SK-MEL-5 (cell line): ENCODE measurements at regions not wholly inside any gene's neighbourhood (a gene's known extent, or its start where the extent isn't known, plus 50 kb on each side); places are given as distances from the start of the nearest gene placed in this dataset.
"Not testable (repeated sequence)": the region's sequence is repeated elsewhere in the genome, so short reads cannot be mapped to it uniquely, and the experiment has no call there.

Source experiments
- DNase-seq: peaks from one replicate; pipeline ENCODE4 v3.0.0-alpha.2; 2016; ENCODE audit warnings: low read depth, low spot score
- in situ Hi-C: cut with HindIII; loops from 2 replicates; pipeline ENCODE4 v1.10.0; 2016; ENCODE audit warnings: low sequenced_read_pairs, high pct_unique_total_duplicates, low pct_unique_long_range_greater_than_20kb

GRCh38 chr13:107822006-107822405 lies 393.3 kb downstream of the LIG4 start:
- in situ Hi-C loops: no loop called here
- DNase-seq: no peak

GRCh38 chr13:107821492-107821891 lies 393.8 kb downstream of the LIG4 start:
- no peak for DNase-seq
- in situ Hi-C loops: no loop called here

GRCh38 chr13:107819071-107819470 lies 396.3 kb downstream of the LIG4 start:
- no peak for DNase-seq
- in situ Hi-C loops: no loop called here

- DNase-seq: no peak
- in situ Hi-C loops: no loop called here
Observed at GRCh38 chr13:107817647-107818287, 397.6 kb downstream of the LIG4 start.

- no peak for DNase-seq
- in situ Hi-C loops: no loop called here
Observed at GRCh38 chr13:107812014-107812412, 403.3 kb downstream of the LIG4 start.

- in situ Hi-C loops: no loop called here
- DNase-seq: no peak
Observed at GRCh38 chr13:107811233-107812013, 403.9 kb downstream of the LIG4 start.

GRCh38 chr13:107809125-107809524 lies 406.2 kb downstream of the LIG4 start:
- in situ Hi-C loops: no loop called here

GRCh38 chr13:107808389-107808788 lies 406.9 kb downstream of the LIG4 start:
- in situ Hi-C loops: no loop called here
- DNase-seq: no peak

More at GRCh38 chr13:107809125-107809524, 406.2 kb downstream of the LIG4 start:
- no peak for DNase-seq

- in situ Hi-C loops: no loop called here
- DNase-seq: no peak
Observed at GRCh38 chr13:107807306-107808073, 407.8 kb downstream of the LIG4 start.

- no peak for DNase-seq
- in situ Hi-C loops: no loop called here
Observed at GRCh38 chr13:107806726-107807125, 408.6 kb downstream of the LIG4 start.

- DNase-seq: no peak
- in situ Hi-C loops: no loop called here
Observed at GRCh38 chr13:107803822-107804495, 411.4 kb downstream of the LIG4 start.

- in situ Hi-C loops: no loop called here
- no peak for DNase-seq
Observed at GRCh38 chr13:107801621-107802020, 413.7 kb downstream of the LIG4 start.

GRCh38 chr13:107799001-107799400 lies 416.3 kb downstream of the LIG4 start:
- in situ Hi-C loops: no loop called here

GRCh38 chr13:107790397-107790796 lies 424.9 kb downstream of the LIG4 start:
- in situ Hi-C loops: no loop called here
- no peak for DNase-seq

More at GRCh38 chr13:107799001-107799400, 416.3 kb downstream of the LIG4 start:
- DNase-seq: no peak

- in situ Hi-C loops: no loop called here
- no peak for DNase-seq
Observed at GRCh38 chr13:107788464-107789165, 426.7 kb downstream of the LIG4 start.

GRCh38 chr13:107782646-107783045 lies 432.7 kb downstream of the LIG4 start:
- in situ Hi-C loops: not testable (repeated sequence)

GRCh38 chr13:107778094-107778493 lies 437.2 kb downstream of the LIG4 start:
- in situ Hi-C loops: no loop called here
- DNase-seq: no peak

More at GRCh38 chr13:107782646-107783045, 432.7 kb downstream of the LIG4 start:
- not testable (repeated sequence) for DNase-seq
